ENCODE measurements at regions not wholly inside any gene's neighbourhood (a gene's known extent, or its start where the extent isn't known, plus 50 kb on each side); places are given as distances from the start of the nearest gene placed in this dataset.

DNA sequence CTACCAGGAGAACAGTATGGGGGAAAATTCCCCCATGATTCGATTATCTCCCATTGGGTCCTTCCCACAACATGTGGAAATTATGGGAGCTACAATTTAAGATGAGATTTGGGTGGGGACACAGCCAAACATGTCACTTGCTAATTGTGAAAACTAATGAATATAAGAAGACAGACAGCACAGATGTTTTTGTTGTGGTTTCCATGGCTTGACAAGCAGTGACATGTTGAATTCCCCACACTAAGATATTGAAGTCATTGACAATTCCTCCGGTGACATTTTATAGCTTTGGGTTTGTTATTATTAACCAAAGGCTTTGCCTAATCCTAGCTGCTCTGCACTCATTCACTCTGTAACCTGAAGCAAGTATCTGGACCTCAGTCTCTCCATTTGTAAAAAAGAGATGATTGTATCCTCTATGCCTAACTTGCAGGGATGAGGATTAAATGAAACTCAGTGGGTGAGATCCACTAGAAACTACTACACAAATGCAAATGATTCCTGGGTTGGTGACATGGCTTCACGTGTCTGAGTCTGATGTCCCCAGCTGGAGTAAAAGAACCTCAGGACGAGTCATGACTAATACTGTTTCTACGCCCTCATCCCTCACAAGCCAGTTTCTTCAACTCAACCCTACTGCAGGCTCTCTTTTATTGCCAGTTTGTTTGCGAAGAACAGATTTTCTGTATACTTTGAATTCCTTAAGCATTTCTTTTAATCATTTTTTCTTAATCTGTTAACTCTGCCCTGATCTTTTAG lies 71.6 kb downstream of the ASCL1 start (continued):
- TF ChIP-seq, protein P1, sequence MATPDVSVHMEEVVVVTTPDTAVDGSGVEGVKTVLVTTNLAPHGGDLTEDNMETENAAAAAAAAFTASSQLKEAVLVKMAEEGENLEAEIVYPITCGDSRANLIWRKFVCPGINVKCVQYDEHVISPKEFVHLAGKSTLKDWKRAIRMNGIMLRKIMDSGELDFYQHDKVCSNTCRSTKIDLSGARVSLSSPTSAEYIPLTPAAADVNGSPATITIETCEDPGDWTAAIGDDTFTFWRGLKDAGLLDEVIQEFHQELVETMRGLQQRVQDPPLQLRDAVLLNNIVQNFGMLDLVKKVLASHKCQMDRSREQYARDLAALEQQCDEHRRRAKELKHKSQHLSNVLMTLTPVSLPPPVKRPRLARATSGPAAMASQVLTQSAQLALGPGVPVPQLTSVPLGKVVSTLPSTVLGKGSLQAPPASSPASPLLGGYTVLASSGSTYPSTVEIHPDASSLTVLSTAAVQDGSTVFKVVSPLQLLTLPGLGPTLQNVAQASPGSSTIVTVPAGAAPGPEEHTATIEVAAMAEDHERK (CRISPR knock-in tag; IDR thresholded peaks at IDR 0.05; ENCODE audit: low read depth): no peak
- TF ChIP-seq ZNF782 (CRISPR knock-in tag; IDR thresholded peaks at IDR 0.05; ENCODE audit: borderline replicate concordance) (no peak), ATM (IDR thresholded peaks at IDR 0.05; ENCODE audit: borderline replicate concordance) (no peak), MIXL1 (CRISPR knock-in tag; IDR thresholded peaks at IDR 0.05) (no peak), POLR2AphosphoS5 (IDR thresholded peaks at IDR 0.05; ENCODE audit: low read depth, low read length) (no peak), ZNF607 (CRISPR knock-in tag; IDR thresholded peaks at IDR 0.05; ENCODE audit: borderline replicate concordance) (no peak), TEAD2 (CRISPR knock-in tag; IDR thresholded peaks at IDR 0.05) (no peak), RCOR2 (CRISPR knock-in tag; IDR thresholded peaks at IDR 0.05) (no peak), SIX4 (CRISPR knock-in tag; IDR thresholded peaks at IDR 0.05) (no peak), GTF3A (CRISPR knock-in tag; conservative IDR thresholded peaks at IDR 0.05) (no peak), SMARCE1 (IDR thresholded peaks at IDR 0.05; ENCODE audit: borderline replicate concordance) (no peak)
- TF ChIP-seq, protein P2, sequence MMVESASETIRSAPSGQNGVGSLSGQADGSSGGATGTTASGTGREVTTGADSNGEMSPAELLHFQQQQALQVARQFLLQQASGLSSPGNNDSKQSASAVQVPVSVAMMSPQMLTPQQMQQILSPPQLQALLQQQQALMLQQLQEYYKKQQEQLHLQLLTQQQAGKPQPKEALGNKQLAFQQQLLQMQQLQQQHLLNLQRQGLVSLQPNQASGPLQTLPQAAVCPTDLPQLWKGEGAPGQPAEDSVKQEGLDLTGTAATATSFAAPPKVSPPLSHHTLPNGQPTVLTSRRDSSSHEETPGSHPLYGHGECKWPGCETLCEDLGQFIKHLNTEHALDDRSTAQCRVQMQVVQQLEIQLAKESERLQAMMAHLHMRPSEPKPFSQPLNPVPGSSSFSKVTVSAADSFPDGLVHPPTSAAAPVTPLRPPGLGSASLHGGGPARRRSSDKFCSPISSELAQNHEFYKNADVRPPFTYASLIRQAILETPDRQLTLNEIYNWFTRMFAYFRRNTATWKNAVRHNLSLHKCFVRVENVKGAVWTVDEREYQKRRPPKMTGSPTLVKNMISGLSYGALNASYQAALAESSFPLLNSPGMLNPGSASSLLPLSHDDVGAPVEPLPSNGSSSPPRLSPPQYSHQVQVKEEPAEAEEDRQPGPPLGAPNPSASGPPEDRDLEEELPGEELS (CRISPR knock-in tag; IDR thresholded peaks at IDR 0.05): no peak
- TF ChIP-seq, protein P3, sequence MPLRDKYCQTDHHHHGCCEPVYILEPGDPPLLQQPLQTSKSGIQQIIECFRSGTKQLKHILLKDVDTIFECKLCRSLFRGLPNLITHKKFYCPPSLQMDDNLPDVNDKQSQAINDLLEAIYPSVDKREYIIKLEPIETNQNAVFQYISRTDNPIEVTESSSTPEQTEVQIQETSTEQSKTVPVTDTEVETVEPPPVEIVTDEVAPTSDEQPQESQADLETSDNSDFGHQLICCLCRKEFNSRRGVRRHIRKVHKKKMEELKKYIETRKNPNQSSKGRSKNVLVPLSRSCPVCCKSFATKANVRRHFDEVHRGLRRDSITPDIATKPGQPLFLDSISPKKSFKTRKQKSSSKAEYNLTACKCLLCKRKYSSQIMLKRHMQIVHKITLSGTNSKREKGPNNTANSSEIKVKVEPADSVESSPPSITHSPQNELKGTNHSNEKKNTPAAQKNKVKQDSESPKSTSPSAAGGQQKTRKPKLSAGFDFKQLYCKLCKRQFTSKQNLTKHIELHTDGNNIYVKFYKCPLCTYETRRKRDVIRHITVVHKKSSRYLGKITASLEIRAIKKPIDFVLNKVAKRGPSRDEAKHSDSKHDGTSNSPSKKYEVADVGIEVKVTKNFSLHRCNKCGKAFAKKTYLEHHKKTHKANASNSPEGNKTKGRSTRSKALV (CRISPR knock-in tag; IDR thresholded peaks at IDR 0.05): no peak
